ENCODE measurements at regions not wholly inside any gene's neighbourhood (a gene's known extent, or its start where the extent isn't known, plus 50 kb on each side); places are given as distances from the start of the nearest gene placed in this dataset.
A peak's percentile ranks its signal among the peaks of the same experiment; 100 is the strongest.
"Not testable (repeated sequence)": the region's sequence is repeated elsewhere in the genome, so short reads cannot be mapped to it uniquely, and the experiment has no call there.

- H3K27ac ChIP-seq: peak overlapping the region in 1 of 2 donors; percentile 9
- no peak for DNase-seq (ENCODE audit: low spot score)
- WGBS: 70% methylated on average over 3 of the region's 3 CpGs
- H3K4me3 ChIP-seq: no peak overlapping the region
- no peaks in the 10 kb centered on the region for H3K9me3 ChIP-seq
- no peaks in the 10 kb centered on the region for H3K36me3 ChIP-seq
- H3K4me1 ChIP-seq (replicated peaks): no peaks in the 10 kb centered on the region
- intact Hi-C loops (cut with DNase I): no loop called here
- TF ChIP-seq POLR2AphosphoS5 (IDR thresholded peaks at IDR 0.05): no peak
- TF ChIP-seq, protein P1, sequence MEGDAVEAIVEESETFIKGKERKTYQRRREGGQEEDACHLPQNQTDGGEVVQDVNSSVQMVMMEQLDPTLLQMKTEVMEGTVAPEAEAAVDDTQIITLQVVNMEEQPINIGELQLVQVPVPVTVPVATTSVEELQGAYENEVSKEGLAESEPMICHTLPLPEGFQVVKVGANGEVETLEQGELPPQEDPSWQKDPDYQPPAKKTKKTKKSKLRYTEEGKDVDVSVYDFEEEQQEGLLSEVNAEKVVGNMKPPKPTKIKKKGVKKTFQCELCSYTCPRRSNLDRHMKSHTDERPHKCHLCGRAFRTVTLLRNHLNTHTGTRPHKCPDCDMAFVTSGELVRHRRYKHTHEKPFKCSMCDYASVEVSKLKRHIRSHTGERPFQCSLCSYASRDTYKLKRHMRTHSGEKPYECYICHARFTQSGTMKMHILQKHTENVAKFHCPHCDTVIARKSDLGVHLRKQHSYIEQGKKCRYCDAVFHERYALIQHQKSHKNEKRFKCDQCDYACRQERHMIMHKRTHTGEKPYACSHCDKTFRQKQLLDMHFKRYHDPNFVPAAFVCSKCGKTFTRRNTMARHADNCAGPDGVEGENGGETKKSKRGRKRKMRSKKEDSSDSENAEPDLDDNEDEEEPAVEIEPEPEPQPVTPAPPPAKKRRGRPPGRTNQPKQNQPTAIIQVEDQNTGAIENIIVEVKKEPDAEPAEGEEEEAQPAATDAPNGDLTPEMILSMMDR (IDR thresholded peaks at IDR 0.05): no peak
- TF ChIP-seq POLR2A (IDR thresholded peaks at IDR 0.05): no peak
- no peaks in the 10 kb centered on the region for H3K27me3 ChIP-seq (replicated peaks; ENCODE audit: insufficient read depth)
Measured at GRCh38 chr12:91717804-91718203, 427.8 kb downstream of the BTG1 start.

DNA sequence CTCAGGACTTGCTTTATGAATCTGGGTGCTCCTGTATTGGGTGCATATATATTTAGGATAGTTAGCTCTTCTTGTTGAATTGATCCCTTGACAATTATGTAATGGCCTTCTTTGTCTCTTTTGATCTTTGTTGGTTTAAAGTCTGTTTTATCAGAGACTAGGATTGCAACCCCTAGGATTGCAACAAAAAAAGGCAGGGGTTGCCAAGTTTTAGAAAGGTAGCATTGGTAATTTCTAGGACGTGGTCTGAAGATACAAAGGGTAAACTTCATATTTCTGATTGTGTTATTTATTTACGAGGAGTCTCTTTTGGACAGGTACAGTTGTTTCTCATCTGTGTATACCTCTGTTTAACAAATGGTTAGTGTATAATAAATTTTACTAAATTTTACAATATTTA lies 433.7 kb downstream of the BTG1 start:
- H3K9me3 ChIP-seq; H3K27ac ChIP-seq; H3K36me3 ChIP-seq; H3K4me1 ChIP-seq (replicated peaks); H3K27me3 ChIP-seq (replicated peaks; ENCODE audit: insufficient read depth); H3K4me3 ChIP-seq; intact Hi-C loops (cut with DNase I); DNase-seq (ENCODE audit: low spot score): not testable (repeated sequence)
- WGBS: 99% methylated on average over 2 of the region's 2 CpGs

GRCh38 chr12:91706466-91706865 lies 439.2 kb downstream of the BTG1 start:
- no peaks in the 10 kb centered on the region for H3K9me3 ChIP-seq

DNA sequence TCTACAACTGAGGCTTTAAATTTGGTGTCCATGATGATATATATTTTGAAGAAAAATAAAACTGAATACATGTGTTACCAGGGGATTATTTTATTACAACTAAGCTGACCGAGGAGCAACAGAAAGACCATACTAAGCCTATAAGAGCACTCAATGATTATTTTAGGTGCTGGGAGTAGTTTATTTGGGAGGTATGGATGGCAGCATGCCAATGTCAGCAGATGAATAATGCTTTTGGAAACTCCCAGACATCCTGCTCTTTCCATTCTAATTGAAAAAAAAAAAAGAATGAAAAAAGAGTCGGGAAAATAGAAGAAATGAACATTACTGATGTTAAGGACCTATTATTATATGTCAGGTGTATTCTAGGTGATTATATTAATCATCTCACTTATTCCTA lies 441.2 kb downstream of the BTG1 start:
- no peaks in the 10 kb centered on the region for H3K9me3 ChIP-seq
- no peaks in the 10 kb centered on the region for H3K4me1 ChIP-seq (replicated peaks)
- 61% methylated on average over 2 of the region's 2 CpGs for whole genome bisulfite sequencing
- no peak overlapping the region for H3K27ac ChIP-seq
- intact Hi-C loops (cut with DNase I): no loop called here
- TF ChIP-seq, protein P1 (IDR thresholded peaks at IDR 0.05): no peak
- TF ChIP-seq POLR2AphosphoS5 (IDR thresholded peaks at IDR 0.05) (no peak), POLR2A (IDR thresholded peaks at IDR 0.05) (no peak)
- DNase-seq (ENCODE audit: low spot score): no peak
- H3K36me3 ChIP-seq: no peaks in the 10 kb centered on the region
- H3K4me3 ChIP-seq: no peak overlapping the region
- no peaks in the 10 kb centered on the region for H3K27me3 ChIP-seq (replicated peaks; ENCODE audit: insufficient read depth)

More at GRCh38 chr12:91706466-91706865, 439.2 kb downstream of the BTG1 start:
- Histone ChIP-seq H3K27me3 (replicated peaks; ENCODE audit: insufficient read depth) (no peaks in the 10 kb centered on the region), H3K4me1 (replicated peaks) (no peaks in the 10 kb centered on the region), H3K27ac (no peak overlapping the region), H3K4me3 (no peak overlapping the region), H3K36me3 (no peaks in the 10 kb centered on the region)
- 20% methylated on average over 1 of the region's 1 CpG for WGBS
- DNase-seq (ENCODE audit: low spot score): no peak
- intact Hi-C loops (cut with DNase I): no loop called here
- TF ChIP-seq POLR2AphosphoS5 (IDR thresholded peaks at IDR 0.05): no peak
- TF ChIP-seq, protein P1 (IDR thresholded peaks at IDR 0.05): no peak
- no peak for TF ChIP-seq POLR2A (IDR thresholded peaks at IDR 0.05)

DNA sequence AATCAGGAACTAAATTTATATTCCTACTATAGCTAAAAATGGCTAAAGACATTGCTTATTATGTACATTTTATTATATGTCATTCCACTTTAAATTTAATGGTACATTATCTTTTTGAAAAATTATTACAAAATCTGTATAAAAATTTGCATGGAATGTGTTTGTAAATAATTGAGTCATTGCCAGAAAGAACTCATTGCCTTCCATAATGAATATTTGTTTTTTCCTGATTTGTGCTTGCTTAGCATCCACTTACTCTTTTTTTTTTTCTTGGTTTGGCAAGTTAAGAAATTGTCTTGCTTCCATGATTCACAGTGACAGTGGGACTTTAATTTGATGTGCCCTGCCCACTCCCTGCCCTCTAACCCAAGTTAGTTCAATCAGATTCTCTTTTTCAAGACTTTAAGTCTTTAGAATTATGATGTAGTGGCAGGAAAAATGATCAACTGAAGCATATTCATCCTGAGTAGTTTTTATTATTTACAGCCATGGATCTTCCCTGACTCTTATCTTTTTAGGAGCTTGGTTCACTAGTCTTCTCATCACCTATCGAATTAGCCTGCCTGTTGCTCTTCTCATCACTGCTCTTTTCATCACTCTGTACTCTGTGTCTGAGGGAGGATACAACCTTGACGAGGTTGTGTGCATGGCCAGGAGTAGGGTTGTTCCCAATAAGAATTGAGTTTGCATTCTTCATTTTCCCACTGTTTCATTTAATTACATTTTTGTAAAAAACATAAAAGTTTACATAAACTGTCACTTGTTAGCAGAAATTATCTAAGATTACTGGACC lies 442.0 kb downstream of the BTG1 start:
- Histone ChIP-seq H3K36me3 (no peaks in the 10 kb centered on the region), H3K9me3 (no peaks in the 10 kb centered on the region), H3K4me1 (replicated peaks) (no peaks in the 10 kb centered on the region), H3K27ac (no peak overlapping the region), H3K4me3 (no peak overlapping the region), H3K27me3 (replicated peaks; ENCODE audit: insufficient read depth) (no peaks in the 10 kb centered on the region)
- TF ChIP-seq POLR2A (IDR thresholded peaks at IDR 0.05): no peak
- TF ChIP-seq, protein P1 (IDR thresholded peaks at IDR 0.05): no peak
- 82% methylated on average over 2 of the region's 2 CpGs for WGBS
- DNase-seq (ENCODE audit: low spot score): no peak
- intact Hi-C loops (cut with DNase I): no loop called here
